Liver (tissue), 8 donors: ENCODE measurements at regions not wholly inside any gene's neighbourhood (a gene's known extent, or its start where the extent isn't known, plus 50 kb on each side); places are given as distances from the start of the nearest gene placed in this dataset.

ENCODE experiments used
- DNase-seq: peaks from one replicate; pipeline ENCODE4 v3.0.0-alpha.2; 2017; ENCODE audit warnings: low spot score
- H3K27ac ChIP-seq, 2 donors: one replicate each; pipeline ENCODE4 v1.7.0; 2013; ENCODE audit warnings: inconsistent platforms in 2 of 2, low read length in 2 of 2, control low read depth in 1 of 2, low read depth in 1 of 2, mild to moderate bottlenecking in 1 of 2
- H3K27me3 ChIP-seq, 4 donors: one replicate each; pipeline versions ENCODE4 v1.6.1 to v1.7.0; 2013; ENCODE audit warnings: low read length in 3 of 4, inconsistent platforms in 1 of 4, mild to moderate bottlenecking in 1 of 4, moderate library complexity in 1 of 4; ENCODE audit not compliant: control insufficient read depth in 4 of 4, insufficient read depth in 4 of 4
- H3K36me3 ChIP-seq, 4 donors: one replicate each; pipeline versions ENCODE4 v1.6.1 to v1.7.0; 2013; ENCODE audit warnings: low read length in 3 of 4, mild to moderate bottlenecking in 3 of 4, low read depth in 1 of 4, moderate library complexity in 1 of 4; ENCODE audit not compliant: control insufficient read depth in 4 of 4, insufficient read depth in 3 of 4
- H3K4me1 ChIP-seq, 4 donors: one replicate each; pipeline versions ENCODE4 v1.6.1 to v1.7.0; 2013; ENCODE audit warnings: low read length in 3 of 4, mild to moderate bottlenecking in 3 of 4, moderate library complexity in 1 of 4; ENCODE audit not compliant: control insufficient read depth in 4 of 4, insufficient read depth in 4 of 4
- H3K4me3 ChIP-seq, 3 donors: one replicate each; pipeline versions ENCODE4 v1.6.1 to v1.7.0; 2013; ENCODE audit warnings: low read length in 3 of 3, control low read depth in 1 of 3, low read depth in 1 of 3, mild to moderate bottlenecking in 1 of 3
- H3K9ac ChIP-seq, 2 donors: one replicate each; pipeline ENCODE4 v1.7.0; 2013; ENCODE audit warnings: low read length in 2 of 2, mild to moderate bottlenecking in 2 of 2, moderate library complexity in 2 of 2, control low read depth in 1 of 2, low read depth in 1 of 2
- H3K9me3 ChIP-seq, 4 donors: one replicate each; pipeline versions ENCODE4 v1.6.1 to v1.7.0; 2013; ENCODE audit warnings: low read length in 3 of 4; ENCODE audit not compliant: control insufficient read depth in 4 of 4
- CTCF ChIP-seq: fragments of 150-350 bp; IDR thresholded peaks from 2 replicates; pipeline ENCODE4 v1.5.1; 2017; ENCODE audit warnings: improper control_type of control experiment, low read depth, low read length; ENCODE audit not compliant: missing input control
- EGR1 ChIP-seq, 2 donors: IDR thresholded peaks; 2 replicates each; pipeline ENCODE4 v1.6.1; 2016 to 2018; ENCODE audit warnings: antibody characterized with exemption in 2 of 2, low read depth in 2 of 2
- FOXA1 ChIP-seq: IDR thresholded peaks from 2 replicates; pipeline ENCODE4 v1.6.1; 2016; ENCODE audit warnings: antibody characterized with exemption
- FOXA2 ChIP-seq: IDR thresholded peaks from 2 replicates; pipeline ENCODE4 v1.6.1; 2016; ENCODE audit warnings: antibody characterized with exemption
- GABPA ChIP-seq, 2 donors: IDR thresholded peaks in 1 of 2; conservative IDR thresholded peaks in 1 of 2; 2 replicates each; pipeline ENCODE4 v1.6.1; 2016; ENCODE audit warnings: antibody characterized with exemption in 2 of 2, mild to moderate bottlenecking in 1 of 2, moderate library complexity in 1 of 2
- HNF4G ChIP-seq: IDR thresholded peaks from 2 replicates; pipeline ENCODE4 v1.6.1; 2016; ENCODE audit warnings: antibody characterized with exemption
- JUND ChIP-seq, 2 donors: IDR thresholded peaks; 2 replicates each; pipeline ENCODE4 v1.6.1; 2016; ENCODE audit warnings: antibody characterized with exemption in 2 of 2
- NR2F2 ChIP-seq: IDR thresholded peaks from 2 replicates; pipeline ENCODE4 v1.6.1; 2016; ENCODE audit warnings: antibody characterized with exemption
- RXRA ChIP-seq, 2 donors: IDR thresholded peaks; 2 replicates each; pipeline ENCODE4 v1.6.1; 2017 to 2018; ENCODE audit warnings: antibody characterized with exemption in 2 of 2, mild to moderate bottlenecking in 1 of 2
- SP1 ChIP-seq: IDR thresholded peaks from 2 replicates; pipeline ENCODE4 v1.6.1; 2018; ENCODE audit warnings: antibody characterized with exemption, mild to moderate bottlenecking
- TAF1 ChIP-seq: conservative IDR thresholded peaks from 2 replicates; pipeline ENCODE4 v1.6.1; 2016; ENCODE audit warnings: antibody characterized with exemption, mild to moderate bottlenecking
- YY1 ChIP-seq: IDR thresholded peaks from 2 replicates; pipeline ENCODE4 v1.6.1; 2016; ENCODE audit warnings: antibody characterized with exemption, mild to moderate bottlenecking
- WGBS: extraction: QIAGEN DNeasy Blood & Tissue Kit; methylation state at CpG from one replicate; pipeline ENCODE4 v1.1.7; 2013; 5-methylcytosine and 5-hydroxymethylcytosine counted together
- TF ChIP-seq, protein P1 (sequence below): IDR thresholded peaks from 2 replicates; pipeline ENCODE4 v1.6.1; 2016; ENCODE audit warnings: antibody characterized with exemption
- TF ChIP-seq, protein P2 (sequence below): IDR thresholded peaks from 2 replicates; pipeline ENCODE4 v1.6.1; 2016; ENCODE audit warnings: antibody characterized with exemption
- TF ChIP-seq, protein P3 (sequence below): IDR thresholded peaks from 2 replicates; pipeline ENCODE4 v1.6.1; 2016; ENCODE audit warnings: antibody characterized with exemption, mild to moderate bottlenecking
- TF ChIP-seq, protein P4 (sequence below): IDR thresholded peaks from 2 replicates; pipeline ENCODE4 v1.6.1; 2016; ENCODE audit warnings: antibody characterized with exemption
- donor health status: healthy.
- donor health status: healthy.
- donor health status: healthy.
- donor health status: healthy.
- donor health status: healthy.

- H3K4me3 ChIP-seq: no peak overlapping the region
- H3K9me3 ChIP-seq: no peaks in the 10 kb centered on the region
- TF ChIP-seq TAF1 (no peak), HNF4G (no peak), YY1 (no peak), EGR1 (IDR thresholded peaks at IDR 0.05; ENCODE audit: low read depth in 2 of 2) (no peak), FOXA1 (no peak), NR2F2 (no peak), CTCF (no peak), SP1 (no peak), FOXA2 (no peak), JUND (IDR thresholded peaks at IDR 0.05) (no peak), RXRA (IDR thresholded peaks at IDR 0.05) (no peak), GABPA (IDR thresholded peaks at IDR 0.05 in 1 of 2, conservative IDR thresholded peaks at IDR 0.05 in 1 of 2) (no peak)
- TF ChIP-seq, protein P1, sequence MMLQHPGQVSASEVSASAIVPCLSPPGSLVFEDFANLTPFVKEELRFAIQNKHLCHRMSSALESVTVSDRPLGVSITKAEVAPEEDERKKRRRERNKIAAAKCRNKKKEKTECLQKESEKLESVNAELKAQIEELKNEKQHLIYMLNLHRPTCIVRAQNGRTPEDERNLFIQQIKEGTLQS: no peak
- TF ChIP-seq, protein P2, sequence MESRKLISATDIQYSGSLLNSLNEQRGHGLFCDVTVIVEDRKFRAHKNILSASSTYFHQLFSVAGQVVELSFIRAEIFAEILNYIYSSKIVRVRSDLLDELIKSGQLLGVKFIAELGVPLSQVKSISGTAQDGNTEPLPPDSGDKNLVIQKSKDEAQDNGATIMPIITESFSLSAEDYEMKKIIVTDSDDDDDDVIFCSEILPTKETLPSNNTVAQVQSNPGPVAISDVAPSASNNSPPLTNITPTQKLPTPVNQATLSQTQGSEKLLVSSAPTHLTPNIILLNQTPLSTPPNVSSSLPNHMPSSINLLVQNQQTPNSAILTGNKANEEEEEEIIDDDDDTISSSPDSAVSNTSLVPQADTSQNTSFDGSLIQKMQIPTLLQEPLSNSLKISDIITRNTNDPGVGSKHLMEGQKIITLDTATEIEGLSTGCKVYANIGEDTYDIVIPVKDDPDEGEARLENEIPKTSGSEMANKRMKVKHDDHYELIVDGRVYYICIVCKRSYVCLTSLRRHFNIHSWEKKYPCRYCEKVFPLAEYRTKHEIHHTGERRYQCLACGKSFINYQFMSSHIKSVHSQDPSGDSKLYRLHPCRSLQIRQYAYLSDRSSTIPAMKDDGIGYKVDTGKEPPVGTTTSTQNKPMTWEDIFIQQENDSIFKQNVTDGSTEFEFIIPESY: no peak
- TF ChIP-seq, protein P3, sequence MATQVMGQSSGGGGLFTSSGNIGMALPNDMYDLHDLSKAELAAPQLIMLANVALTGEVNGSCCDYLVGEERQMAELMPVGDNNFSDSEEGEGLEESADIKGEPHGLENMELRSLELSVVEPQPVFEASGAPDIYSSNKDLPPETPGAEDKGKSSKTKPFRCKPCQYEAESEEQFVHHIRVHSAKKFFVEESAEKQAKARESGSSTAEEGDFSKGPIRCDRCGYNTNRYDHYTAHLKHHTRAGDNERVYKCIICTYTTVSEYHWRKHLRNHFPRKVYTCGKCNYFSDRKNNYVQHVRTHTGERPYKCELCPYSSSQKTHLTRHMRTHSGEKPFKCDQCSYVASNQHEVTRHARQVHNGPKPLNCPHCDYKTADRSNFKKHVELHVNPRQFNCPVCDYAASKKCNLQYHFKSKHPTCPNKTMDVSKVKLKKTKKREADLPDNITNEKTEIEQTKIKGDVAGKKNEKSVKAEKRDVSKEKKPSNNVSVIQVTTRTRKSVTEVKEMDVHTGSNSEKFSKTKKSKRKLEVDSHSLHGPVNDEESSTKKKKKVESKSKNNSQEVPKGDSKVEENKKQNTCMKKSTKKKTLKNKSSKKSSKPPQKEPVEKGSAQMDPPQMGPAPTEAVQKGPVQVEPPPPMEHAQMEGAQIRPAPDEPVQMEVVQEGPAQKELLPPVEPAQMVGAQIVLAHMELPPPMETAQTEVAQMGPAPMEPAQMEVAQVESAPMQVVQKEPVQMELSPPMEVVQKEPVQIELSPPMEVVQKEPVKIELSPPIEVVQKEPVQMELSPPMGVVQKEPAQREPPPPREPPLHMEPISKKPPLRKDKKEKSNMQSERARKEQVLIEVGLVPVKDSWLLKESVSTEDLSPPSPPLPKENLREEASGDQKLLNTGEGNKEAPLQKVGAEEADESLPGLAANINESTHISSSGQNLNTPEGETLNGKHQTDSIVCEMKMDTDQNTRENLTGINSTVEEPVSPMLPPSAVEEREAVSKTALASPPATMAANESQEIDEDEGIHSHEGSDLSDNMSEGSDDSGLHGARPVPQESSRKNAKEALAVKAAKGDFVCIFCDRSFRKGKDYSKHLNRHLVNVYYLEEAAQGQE: no peak
- WGBS: 91% methylated on average over 3 of the region's 3 CpGs
- H3K27ac ChIP-seq: no peak overlapping the region
- H3K4me1 ChIP-seq: no peaks in the 10 kb centered on the region
- H3K9ac ChIP-seq: no peak overlapping the region
- no peak for DNase-seq
- H3K27me3 ChIP-seq: no peaks in the 10 kb centered on the region
- no peaks in the 10 kb centered on the region for H3K36me3 ChIP-seq
Measured at GRCh38 chr5:77936365-77936693, 160.2 kb upstream of the TBCA start.

DNA sequence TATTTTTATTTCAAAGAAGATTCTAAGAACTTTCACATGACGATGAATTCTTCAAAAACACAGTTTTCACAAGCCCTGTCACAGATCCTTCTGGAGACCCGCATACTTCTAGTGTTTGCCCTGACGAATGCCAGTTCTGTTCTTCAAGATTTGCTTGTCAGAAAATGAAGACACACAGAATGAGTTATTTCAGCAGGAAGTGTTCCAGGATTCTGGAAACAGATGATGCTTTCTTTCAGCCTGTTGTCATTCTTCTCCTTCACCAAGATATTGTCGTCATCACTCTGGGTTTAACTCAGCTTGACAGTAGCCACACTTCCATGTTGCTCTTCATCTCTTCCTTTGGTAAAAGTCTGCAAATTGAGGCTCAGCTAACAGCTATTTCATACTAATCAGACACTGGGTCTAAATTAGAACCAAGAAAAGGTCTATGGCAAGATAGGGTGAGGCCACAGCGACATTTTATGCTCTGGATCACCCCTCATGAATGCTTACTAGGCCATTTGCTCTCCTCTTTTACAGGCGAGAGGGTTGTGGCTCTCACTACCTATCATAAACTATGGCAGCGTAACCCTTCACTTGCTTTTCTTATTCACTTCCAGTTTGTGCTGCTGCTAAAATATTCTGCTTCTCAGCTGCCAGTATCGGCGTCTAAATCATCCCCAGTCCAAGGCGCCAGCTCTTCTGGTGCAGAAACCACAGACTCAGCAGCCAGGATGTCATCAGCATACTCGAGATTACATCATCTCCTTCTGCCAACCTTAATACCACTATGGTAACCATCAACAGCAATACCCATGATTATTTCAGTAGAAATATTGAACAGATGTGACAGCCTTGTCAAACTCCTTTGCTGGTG, 159.6 kb upstream of the TBCA start:
- DNase-seq: no peak
- TF ChIP-seq, protein P4, sequence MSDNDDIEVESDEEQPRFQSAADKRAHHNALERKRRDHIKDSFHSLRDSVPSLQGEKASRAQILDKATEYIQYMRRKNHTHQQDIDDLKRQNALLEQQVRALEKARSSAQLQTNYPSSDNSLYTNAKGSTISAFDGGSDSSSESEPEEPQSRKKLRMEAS: no peak
- TF ChIP-seq TAF1 (no peak), CTCF (no peak)
- Histone ChIP-seq H3K36me3 (no peaks in the 10 kb centered on the region), H3K9ac (no peak overlapping the region), H3K4me1 (no peaks in the 10 kb centered on the region), H3K9me3 (no peaks in the 10 kb centered on the region), H3K4me3 (no peak overlapping the region), H3K27me3 (no peaks in the 10 kb centered on the region), H3K27ac (no peak overlapping the region)
- 79% methylated on average over 11 of the region's 11 CpGs for WGBS
